ENCODE measurements at regions not wholly inside any gene's neighbourhood (a gene's known extent, or its start where the extent isn't known, plus 50 kb on each side); places are given as distances from the start of the nearest gene placed in this dataset.

- TF ChIP-seq CTCF (IDR thresholded peaks at IDR 0.05; ENCODE audit: low read depth, low read length): no peak
- no peak overlapping the region for H3K4me3 ChIP-seq (ENCODE audit: low read depth, low read length)
These were observed 58.4 kb downstream of the ARL4C start for GRCh38 chr2:234438305-234438977.

- no peak for TF ChIP-seq CTCF (IDR thresholded peaks at IDR 0.05; ENCODE audit: low read depth, low read length)
- no peak overlapping the region for H3K4me3 ChIP-seq (ENCODE audit: low read depth, low read length)
These were observed 59.1 kb downstream of the ARL4C start for GRCh38 chr2:234437642-234438304.

GRCh38 chr2:234436482-234436837, 60.4 kb downstream of the ARL4C start:
- TF ChIP-seq CTCF (IDR thresholded peaks at IDR 0.05; ENCODE audit: low read depth, low read length): no peak
- H3K4me3 ChIP-seq (ENCODE audit: low read depth, low read length): no peak overlapping the region

GRCh38 chr2:234435836-234436481, 60.9 kb downstream of the ARL4C start:
- TF ChIP-seq CTCF (IDR thresholded peaks at IDR 0.05; ENCODE audit: low read depth, low read length): no peak
- no peak overlapping the region for H3K4me3 ChIP-seq (ENCODE audit: low read depth, low read length)

GRCh38 chr2:234433201-234433600, 63.7 kb downstream of the ARL4C start:
- H3K4me3 ChIP-seq (ENCODE audit: low read depth, low read length): no peak overlapping the region
- TF ChIP-seq CTCF (IDR thresholded peaks at IDR 0.05; ENCODE audit: low read depth, low read length): no peak

- TF ChIP-seq CTCF (IDR thresholded peaks at IDR 0.05; ENCODE audit: low read depth, low read length): no peak
These were observed 66.0 kb downstream of the ARL4C start for GRCh38 chr2:234430871-234431270.

GRCh38 chr2:234429265-234429664, 67.6 kb downstream of the ARL4C start:
- TF ChIP-seq CTCF (IDR thresholded peaks at IDR 0.05; ENCODE audit: low read depth, low read length): no peak
- H3K4me3 ChIP-seq (ENCODE audit: low read depth, low read length): no peak overlapping the region

More at GRCh38 chr2:234430871-234431270, 66.0 kb downstream of the ARL4C start:
- no peak overlapping the region for H3K4me3 ChIP-seq (ENCODE audit: low read depth, low read length)

Measured in WI38 (cell line).